RWPE1 (cell line): ENCODE measurements at regions not wholly inside any gene's neighbourhood (a gene's known extent, or its start where the extent isn't known, plus 50 kb on each side); places are given as distances from the start of the nearest gene placed in this dataset.

Experiments used
- CTCF ChIA-PET: fragments of 350-600 bp; sonication (Branson Sonifier 250); formaldehyde crosslinking; extraction: SDS; loops from one replicate; lab custom pipeline; 2021; lab: Yijun Ruan, JAX
- POLR2A ChIA-PET: fragments of 400-600 bp; formaldehyde crosslinking; extraction: SDS; loops from one replicate; lab custom pipeline; 2020; ENCODE audit warnings: antibody characterized with exemption; ENCODE audit not compliant: low non-redundant PET; lab: Yijun Ruan, JAX
- DNase-seq: peaks from one replicate; pipeline ENCODE4 v3.0.0; 2012; ENCODE audit warnings: low spot score
- H3K27ac ChIP-seq: fragments of 450-650 bp; 2 replicates; pipeline ENCODE4 v1.5.1; 2017
- TF ChIP-seq, protein P1 (sequence below): fragments of 450-650 bp; conservative IDR thresholded peaks from 2 replicates; pipeline ENCODE4 v1.5.1; 2017; ENCODE audit warnings: low read depth, mild to moderate bottlenecking

DNA sequence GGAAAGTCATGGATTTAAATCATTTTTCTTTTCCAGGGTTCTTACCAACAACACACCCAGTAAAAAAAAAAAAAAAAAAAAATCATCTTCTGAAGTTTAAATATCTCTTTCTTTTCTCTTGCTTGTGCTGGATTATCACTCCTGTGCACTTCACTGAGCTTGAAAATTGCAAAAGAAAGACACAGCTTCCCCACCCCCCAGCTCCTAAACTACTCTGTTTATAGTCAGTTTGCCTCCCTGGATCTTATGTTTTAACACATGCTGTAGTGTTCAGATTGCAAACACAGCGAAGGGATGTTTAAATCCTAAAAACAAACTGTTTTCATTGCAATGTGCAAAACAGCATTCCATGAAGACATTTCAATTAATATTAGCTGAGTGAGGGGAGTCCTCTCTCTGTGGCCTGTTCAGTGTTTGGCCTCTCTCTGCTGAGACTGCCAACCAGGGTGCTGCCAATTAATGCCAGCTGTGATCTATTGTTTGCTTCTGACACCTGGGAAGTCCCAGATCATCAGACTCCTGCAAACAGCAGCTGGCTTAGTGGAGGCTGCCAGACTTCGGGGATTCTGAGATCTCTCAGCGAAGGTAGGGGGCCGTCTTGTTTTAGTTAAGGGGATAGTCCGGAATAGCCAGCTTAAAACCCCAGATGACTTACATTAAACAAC, 171.1 kb upstream of the PITX2 start:
- no peak for DNase-seq
- TF ChIP-seq, protein P1, sequence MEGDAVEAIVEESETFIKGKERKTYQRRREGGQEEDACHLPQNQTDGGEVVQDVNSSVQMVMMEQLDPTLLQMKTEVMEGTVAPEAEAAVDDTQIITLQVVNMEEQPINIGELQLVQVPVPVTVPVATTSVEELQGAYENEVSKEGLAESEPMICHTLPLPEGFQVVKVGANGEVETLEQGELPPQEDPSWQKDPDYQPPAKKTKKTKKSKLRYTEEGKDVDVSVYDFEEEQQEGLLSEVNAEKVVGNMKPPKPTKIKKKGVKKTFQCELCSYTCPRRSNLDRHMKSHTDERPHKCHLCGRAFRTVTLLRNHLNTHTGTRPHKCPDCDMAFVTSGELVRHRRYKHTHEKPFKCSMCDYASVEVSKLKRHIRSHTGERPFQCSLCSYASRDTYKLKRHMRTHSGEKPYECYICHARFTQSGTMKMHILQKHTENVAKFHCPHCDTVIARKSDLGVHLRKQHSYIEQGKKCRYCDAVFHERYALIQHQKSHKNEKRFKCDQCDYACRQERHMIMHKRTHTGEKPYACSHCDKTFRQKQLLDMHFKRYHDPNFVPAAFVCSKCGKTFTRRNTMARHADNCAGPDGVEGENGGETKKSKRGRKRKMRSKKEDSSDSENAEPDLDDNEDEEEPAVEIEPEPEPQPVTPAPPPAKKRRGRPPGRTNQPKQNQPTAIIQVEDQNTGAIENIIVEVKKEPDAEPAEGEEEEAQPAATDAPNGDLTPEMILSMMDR = no peak
- H3K27ac ChIP-seq = no peak overlapping the region
- POLR2A ChIA-PET = no interaction called here
- CTCF ChIA-PET = interaction anchor here (0.6 to 0.7 kb wide), 2 partner anchors 39 to 1304 kb away, joined by 3 to 6 read pairs; no protein-coding TSS in a partner anchor

DNA sequence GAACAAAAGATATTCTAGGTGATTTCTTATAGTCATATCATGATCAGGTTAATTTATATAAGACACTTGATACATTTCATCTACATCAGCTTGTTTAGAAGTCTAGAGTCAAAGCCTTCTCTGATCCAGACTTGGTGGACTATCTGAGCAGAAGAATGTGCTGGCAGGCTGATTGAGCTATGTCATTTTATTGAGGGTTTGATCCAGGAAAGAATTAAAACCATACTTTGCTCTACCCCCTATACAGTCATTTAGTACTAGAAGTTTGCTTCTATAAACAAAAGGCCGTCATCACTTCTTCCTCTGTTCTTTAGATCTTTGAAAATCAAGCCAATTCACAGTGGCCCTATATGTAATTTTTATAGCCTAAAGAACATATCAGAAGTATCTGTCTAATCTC, 173.1 kb upstream of the PITX2 start:
- no peak for DNase-seq

DNA sequence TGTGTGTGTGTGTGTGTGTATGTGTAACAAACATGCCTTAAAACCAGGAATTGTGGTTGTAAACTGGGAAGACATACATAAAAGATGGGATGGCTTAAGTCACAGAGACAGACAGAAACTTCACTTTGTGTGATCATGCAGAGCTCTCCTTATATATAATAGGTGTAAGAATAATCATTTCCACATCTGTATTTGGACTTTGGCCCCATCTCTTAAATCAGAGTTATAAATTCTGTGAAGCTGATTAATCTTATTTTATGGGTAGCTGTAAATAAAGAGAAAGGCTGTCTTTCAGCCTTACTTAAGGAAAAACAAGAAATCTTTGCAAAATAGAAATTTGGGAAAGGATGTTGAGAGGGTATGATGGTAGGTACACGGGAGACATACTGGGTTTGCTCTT, 174.6 kb upstream of the PITX2 start:
- H3K27ac ChIP-seq = no peak overlapping the region
- no peak for DNase-seq
- TF ChIP-seq, protein P1 = no peak
- CTCF ChIA-PET = no interaction called here
- POLR2A ChIA-PET = no interaction called here

More for the DNA sequence above, 173.1 kb upstream of the PITX2 start:
- POLR2A ChIA-PET = no interaction called here
- TF ChIP-seq, protein P1 = no peak
- no peak overlapping the region for H3K27ac ChIP-seq
- CTCF ChIA-PET = no interaction called here

DNA sequence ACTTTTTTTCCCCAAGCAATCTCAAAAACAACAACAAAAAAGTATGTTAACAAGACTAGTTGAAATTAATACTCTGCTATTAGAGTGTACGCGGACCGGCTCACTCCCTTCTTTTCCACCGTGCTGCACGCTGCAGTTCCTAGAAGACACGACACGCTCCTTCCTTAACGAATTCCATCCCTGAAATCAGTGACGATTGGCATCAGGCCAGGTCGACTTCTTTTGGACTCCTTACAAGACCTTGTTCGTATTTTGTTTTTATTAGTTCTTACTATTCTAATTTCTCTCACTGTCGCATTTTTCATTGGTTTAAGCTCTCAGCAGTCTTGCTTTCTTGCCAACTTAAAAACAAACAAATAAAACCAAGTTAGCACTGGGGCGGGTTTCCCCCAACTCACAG, 175.8 kb upstream of the PITX2 start:
- DNase-seq = no peak
- ChIA-PET CTCF (interaction anchor here (0.6 kb wide), 1 partner anchor 584 kb away, joined by 3 read pairs; no protein-coding TSS in a partner anchor), POLR2A (no interaction called here)
- TF ChIP-seq, protein P1 = no peak
- H3K27ac ChIP-seq = no peak overlapping the region

DNA sequence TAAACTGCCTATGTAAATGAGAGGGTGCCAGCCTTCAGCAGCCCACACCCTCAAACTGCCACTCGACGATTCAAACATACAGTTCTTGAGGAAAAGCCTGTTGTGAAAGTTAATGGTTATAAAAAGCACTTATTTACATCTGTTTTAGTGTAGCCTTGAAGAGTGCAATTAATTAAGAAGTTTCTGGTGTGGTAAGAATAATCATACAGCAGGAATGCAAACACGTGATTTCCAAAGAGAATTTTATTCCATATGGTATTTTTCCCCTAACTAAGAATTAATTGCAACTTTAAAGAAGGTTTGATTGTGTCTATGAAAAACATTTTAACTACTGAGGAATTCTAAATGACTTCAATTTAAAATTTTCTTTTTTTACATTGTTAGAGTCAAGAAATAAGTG, 176.3 kb upstream of the PITX2 start:
- H3K27ac ChIP-seq = no peak overlapping the region
- ChIA-PET POLR2A (no interaction called here), CTCF (interaction anchor here (0.7 kb wide), 1 partner anchor 18 kb away, joined by 5 read pairs; no protein-coding TSS in a partner anchor)
- no peak for DNase-seq
- TF ChIP-seq, protein P1 = no peak

DNA sequence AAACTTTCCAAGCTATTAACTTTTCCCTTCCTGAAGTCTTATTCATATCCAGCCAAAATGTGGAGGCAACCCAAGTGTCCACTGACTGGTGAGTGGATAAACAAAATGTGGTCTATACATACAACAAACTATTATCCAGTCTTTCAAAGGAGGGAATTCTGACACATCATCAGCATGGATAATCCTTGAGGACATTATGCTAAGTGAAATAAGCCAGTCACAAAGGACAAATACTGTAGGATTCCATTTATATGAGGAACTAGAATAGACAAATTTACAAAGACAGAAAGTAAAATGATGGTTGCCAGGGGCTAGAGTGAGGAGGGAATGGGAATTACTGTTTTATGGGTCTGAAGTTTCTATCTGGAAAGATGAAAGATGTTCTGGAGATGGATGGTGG, 178.7 kb upstream of the PITX2 start:
- no peak overlapping the region for H3K27ac ChIP-seq
- ChIA-PET CTCF (no interaction called here), POLR2A (no interaction called here)
- TF ChIP-seq, protein P1 = no peak
- DNase-seq = no peak
